Umbilical cord (tissue), 1 donor: ENCODE measurements at regions not wholly inside any gene's neighbourhood (a gene's known extent, or its start where the extent isn't known, plus 50 kb on each side); places are given as distances from the start of the nearest gene placed in this dataset.
A peak's percentile ranks its signal among the peaks of the same experiment; 100 is the strongest.

Source experiments
- DNase-seq: peaks from one replicate; pipeline ENCODE4 v3.0.0-alpha.2; 2015; ENCODE audit warnings: low spot score

DNA sequence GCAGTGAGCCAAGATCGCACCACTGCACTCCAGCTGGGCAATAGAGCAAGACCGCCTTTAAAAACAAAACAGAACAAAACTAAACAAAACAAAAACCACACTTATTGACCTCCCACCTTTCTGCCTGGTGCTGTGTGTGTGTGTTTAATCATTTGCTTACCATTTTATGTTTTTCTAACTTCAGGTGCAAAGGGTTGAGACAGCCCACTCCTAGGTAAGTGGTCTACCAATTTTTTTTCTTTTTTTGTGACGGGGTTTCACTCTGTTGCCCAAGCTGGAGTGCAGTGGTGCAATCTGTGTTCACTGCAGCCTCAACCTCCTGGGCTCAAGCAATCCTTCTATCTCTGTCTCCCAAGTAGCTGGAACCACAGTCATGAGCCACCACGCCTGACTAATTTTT lies 65.8 kb downstream of the SALL1 start:
- no peak for DNase-seq

DNA sequence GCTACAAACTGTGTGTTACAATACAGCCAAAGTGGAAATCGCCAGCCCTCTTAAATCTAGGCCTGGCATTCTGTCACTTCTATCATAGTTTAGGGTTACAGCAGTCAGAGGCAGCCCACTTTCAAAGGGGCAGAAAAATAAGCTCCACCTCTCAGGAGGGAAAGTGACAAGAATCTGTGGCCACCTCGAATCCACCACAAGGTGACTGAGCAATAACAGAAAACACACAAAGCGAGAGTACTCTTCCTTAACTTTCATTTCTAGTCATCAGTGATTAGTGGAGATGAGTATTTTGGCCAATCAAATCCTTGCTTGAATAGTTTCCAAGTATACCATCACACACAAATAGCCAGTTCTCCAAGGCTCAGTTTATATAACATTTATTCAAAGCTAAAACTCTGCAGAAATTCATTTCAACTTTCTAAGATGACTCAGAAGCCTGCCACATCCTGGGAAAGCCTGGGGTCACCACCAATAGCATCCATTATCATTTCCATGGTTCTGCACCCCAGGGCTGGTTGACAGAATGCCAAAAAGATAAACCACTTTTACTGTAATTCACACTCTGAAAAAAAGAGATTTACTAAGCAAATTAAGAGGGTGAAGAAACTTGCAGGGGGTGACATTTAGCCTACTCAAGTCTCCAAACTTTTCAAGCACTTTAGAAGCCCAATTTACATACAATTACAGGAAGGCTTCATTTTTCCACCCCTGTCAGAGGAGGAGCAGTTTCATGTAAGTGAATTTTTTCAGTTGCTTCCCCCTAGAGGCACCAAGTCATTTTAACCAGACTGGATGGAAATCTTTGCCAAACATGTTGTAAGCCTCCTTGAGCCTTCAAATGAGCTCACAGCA lies 66.8 kb downstream of the SALL1 start:
- DNase-seq = no peak

DNA sequence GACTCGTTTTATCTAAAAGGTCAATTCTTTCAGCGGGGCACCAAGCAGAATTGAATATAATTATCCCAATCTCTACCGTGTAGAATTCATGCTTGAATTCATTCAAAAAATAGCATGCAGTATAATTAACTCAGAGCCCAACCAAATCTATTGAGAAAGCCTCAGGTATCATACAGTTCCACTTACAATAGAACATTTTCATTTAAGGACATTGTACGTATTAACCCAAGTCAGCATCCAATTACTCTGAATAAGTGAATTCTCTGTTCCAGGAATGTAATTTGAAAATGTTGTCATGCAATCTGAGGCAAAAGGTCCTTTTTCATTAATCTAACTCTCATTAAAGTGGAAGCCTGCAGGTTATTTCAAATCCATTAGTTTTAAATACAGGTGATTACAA lies 78.5 kb downstream of the SALL1 start:
- no peak for DNase-seq

GRCh38 chr16:51071326-51071725 lies 79.7 kb downstream of the SALL1 start:
- no peak for DNase-seq

GRCh38 chr16:51067352-51067751 lies 83.7 kb downstream of the SALL1 start:
- DNase-seq = no peak

- no peak for DNase-seq
Measured at GRCh38 chr16:51062039-51062438, 89.0 kb downstream of the SALL1 start.

GRCh38 chr16:51061328-51061727 lies 89.7 kb downstream of the SALL1 start:
- no peak for DNase-seq

GRCh38 chr16:51057969-51058337 lies 93.1 kb downstream of the SALL1 start:
- DNase-seq = no peak

DNA sequence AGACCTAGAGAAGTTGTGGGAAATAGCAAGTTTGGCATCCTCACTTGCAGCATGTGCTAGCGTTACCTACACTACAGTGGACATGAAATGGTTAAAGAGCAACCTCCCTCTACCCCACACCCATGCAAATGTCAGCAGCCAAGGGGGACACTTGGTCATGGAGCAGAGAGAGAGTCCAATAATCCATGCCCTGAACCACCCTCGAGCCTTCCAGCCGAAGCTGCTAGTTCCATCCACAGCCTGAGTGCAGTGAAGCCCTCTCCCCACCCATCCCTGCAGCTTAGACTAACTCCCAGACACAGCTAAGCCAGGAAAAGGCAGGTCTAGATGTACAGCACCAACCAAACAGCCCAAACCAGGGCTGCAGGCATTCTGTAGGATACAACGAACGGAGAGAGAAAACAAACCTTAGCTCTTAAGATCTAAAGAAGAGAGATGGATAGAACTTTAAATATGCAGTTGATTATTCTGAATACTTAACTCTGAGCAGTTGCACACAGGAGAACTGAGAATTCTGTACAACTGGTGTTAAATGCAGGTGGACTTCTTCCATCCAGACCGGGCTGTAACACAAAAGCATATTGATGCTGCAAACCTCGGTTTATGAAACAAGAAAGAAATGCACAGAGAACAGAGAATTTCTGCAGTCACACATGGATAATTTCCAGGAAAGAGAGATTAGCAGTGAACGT lies 93.8 kb downstream of the SALL1 start:
- no peak for DNase-seq

- no peak for DNase-seq
Measured at GRCh38 chr16:51056331-51056730, 94.7 kb downstream of the SALL1 start.

DNA sequence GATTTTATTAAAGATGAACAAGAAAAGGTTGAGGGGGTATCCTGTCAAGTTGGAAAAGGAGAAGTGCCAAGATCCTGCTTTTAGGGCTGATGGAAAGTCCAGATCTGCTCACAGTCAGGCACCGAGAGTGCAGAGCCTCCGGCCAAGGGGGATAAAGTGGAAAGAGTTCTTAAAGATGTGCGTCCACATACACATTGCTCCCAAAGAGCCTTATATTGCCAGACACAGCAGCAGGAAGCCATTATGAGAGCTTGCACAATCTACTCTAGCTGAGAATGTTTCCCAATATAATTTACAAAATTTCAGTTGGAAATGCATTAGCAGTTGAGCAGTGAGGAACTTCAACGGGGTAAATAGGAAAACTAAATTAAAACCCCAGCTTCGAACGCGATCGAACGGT lies 95.6 kb downstream of the SALL1 start:
- no peak for DNase-seq

DNA sequence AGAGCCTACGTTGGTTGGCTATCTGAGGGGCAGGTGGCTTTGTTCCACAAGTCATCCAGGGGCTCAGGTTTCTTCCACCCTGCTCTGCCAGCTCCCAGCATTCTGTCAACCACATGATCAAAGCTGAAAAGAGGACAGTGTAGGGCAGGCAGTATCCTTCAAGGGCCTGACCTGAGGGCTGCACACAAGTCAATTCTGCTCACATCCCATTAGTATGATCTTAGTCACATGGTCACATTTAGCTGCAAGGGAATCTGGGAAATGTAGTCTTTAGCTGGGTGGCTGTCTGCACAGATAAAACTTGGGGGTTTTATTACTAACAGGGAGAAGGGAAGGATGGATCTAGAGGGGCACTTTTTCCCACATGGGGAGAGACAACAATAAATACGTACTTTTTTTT lies 97.3 kb downstream of the SALL1 start:
- DNase-seq = no peak

DNA sequence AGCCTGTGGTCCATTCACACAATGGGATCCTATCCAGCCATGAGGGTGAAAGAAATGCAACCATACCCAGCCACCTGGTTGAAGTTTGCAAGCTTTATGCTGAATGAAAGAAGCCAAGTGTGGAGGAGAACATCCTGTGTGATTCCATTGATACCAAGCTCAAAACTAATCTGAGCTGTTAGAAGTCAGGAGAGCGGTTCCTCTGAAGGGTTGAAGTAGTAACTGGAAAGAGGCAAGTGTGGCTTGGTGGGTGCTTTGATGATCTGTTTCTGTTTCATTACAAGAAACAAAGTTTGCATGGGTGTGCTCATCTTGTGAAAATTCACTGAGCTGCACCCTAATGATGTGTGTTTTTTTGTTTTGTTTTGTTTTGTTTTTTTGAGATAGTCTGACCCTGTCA lies 99.4 kb downstream of the SALL1 start:
- DNase-seq = no peak

- no peak for DNase-seq
Measured at GRCh38 chr16:51050377-51050706, 100.7 kb downstream of the SALL1 start.

DNA sequence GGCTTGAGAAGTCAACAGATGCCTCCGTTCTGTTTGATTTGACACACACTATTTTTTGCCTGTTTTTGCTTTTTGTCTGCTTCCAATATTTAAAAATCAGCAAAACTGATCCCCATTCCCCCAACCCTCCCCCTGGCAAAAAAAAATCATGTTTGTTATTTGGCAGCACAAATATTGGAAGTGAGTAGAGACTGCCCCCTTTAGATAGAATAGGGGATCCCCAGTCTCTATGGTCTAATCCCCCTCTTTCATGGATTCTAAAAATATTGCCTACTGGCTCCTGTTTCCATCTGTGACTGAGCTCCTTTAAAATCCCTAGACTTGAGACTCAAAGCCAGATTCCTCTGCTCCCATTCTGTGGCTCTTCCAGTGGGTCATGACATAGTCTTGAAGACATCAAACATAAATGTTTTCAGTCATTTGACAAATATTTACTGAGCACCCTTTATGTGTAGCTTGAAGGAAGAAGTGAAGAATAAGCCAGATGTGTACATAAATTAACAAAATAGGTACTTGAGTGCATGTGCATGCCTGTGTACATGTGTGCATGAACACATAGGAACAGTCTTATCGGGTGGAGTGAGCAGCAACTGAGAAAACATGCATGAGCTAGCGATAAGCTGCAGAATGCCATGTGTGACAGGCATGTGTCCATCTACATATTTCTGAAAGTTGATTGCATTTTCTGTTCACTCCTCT lies 101.2 kb downstream of the SALL1 start:
- peak; percentile 4 for DNase-seq

DNA sequence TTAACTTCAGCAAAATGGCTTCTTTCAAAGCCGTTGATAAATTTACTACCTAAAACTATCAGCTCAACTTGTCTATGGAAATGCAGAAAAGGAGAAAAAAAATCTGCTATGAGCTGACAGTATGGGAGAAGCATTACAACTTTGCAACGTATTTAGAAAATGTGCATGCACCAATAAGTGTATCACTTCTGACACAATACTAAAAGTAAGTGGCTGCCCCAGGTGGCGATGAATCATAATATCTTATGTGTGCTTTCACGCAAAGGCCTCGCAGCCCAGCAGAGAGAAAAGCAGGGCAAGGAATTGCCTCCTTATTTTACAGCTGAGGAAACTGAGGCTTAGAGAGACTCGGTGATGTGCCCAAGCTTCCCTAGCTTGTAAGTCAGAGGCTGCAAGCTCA lies 101.8 kb downstream of the SALL1 start:
- no peak for DNase-seq

- DNase-seq = no peak
Measured at GRCh38 chr16:51048544-51048943, 102.5 kb downstream of the SALL1 start.

- DNase-seq = no peak
Measured at GRCh38 chr16:51045794-51046193, 105.3 kb downstream of the SALL1 start.

GRCh38 chr16:51045186-51045585 lies 105.9 kb downstream of the SALL1 start:
- no peak for DNase-seq

DNA sequence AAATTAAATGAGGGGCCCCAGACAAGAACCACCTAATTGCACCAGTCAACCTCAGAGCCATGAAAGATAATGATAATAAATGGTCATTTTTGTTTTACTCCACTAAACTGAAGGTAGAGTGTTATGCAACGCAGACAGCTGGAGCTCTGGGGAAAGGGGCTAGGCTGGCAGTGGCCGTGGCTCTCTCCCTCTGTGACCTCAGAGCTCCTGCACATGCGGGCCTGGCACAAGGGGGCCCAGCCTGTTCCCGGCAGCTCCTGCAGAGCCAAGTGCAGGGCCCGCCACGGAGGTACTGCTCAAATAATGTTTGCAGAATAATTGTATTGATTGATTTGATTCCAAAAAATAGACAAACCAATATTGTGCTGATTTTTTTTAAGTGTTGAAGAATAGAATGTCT lies 109.5 kb downstream of the SALL1 start:
- DNase-seq = no peak

DNA sequence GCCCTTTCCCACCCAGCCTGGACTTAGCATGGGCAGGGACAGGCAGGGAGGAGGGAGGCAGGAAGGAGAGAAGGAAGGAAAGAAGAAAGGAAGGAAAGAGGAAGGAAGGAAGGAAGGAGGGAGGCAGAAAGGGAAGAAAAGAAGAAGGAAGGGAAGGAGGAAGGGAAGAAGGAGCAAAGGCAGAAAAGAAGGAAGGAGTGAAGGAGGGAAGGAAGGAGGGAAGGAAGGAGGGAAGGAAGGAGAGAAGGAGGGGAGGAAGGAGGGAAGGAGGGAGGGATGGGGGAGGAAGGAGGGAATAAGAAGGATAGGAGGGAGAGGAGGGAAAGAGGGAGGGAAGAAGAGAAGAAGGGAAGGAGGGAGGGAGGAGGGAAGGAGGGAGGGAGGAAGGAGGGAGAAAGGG lies 110.4 kb downstream of the SALL1 start:
- DNase-seq = no peak

DNA sequence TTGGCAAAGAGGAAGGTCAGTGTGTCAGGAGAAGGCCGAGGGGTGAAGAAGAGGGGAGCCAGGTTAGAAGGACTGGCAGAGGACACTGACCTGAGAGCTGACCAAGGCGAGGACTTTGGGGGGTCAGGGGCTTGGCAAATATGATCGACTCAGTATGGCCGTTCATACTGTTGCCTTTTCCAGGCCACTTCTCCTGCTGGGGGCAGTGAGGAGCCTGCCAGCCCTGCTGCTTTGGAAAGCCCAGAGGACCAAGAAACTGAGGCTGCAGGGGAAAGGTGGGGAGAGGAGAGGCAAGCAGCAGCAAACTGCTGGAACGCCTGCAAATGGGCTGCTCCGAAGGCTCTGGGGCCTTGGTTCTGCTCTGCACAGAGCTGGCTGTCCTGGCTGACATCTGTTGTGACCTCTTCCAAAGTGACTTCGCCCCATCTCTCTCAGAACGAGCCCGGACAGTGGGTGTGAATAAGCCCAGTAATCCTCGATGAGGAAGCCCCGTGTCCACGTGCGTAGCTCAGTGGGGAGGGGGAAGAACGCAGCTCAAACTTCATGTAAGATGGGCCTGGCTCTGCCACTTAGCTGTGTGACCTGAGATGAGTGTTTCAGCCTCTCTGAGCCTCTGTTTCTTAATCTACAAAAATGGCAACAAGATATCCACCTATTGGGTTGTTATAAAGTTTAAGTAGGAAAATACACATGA lies 111.3 kb downstream of the SALL1 start:
- DNase-seq = no peak
